Activated CD8-positive, alpha-beta memory T cell treated with anti-CD3 and anti-CD28 coated beads for 36 hours (primary cell): ENCODE measurements at regions not wholly inside any gene's neighbourhood (a gene's known extent, or its start where the extent isn't known, plus 50 kb on each side); places are given as distances from the start of the nearest gene placed in this dataset.

Source experiments
- CTCF ChIA-PET: fragments of 350-600 bp; sonication (Branson Sonifier 250); formaldehyde crosslinking; loops from one replicate; lab custom pipeline; 2021; ENCODE audit warnings: antibody characterized with exemption; lab: Charles Lee
- POLR2A ChIA-PET: fragments of 350-600 bp; sonication (Branson Sonifier 250); formaldehyde crosslinking; loops from one replicate; lab custom pipeline; 2021; ENCODE audit warnings: antibody characterized with exemption; lab: Charles Lee

DNA sequence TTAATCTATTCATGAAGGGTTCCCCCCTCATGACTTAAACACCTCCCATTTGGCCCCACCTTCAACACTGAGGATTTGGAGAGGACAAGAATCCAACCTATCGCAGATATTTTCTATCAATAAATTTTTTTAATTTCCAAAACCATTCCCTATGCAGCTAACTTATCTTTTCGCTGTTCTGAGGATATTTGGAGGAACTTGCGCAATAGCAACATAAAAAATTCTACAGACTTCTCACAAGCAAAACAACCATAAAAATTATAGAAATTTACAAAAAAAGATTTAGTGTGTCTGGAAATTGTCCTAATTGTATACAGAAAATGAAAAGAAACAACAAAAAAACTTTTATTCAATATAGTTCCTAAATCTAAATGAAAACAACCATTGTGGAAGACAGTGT, 1472.7 kb upstream of the ZEB2 start:
- POLR2A ChIA-PET, result no interaction called here
- CTCF ChIA-PET, result no interaction called here

DNA sequence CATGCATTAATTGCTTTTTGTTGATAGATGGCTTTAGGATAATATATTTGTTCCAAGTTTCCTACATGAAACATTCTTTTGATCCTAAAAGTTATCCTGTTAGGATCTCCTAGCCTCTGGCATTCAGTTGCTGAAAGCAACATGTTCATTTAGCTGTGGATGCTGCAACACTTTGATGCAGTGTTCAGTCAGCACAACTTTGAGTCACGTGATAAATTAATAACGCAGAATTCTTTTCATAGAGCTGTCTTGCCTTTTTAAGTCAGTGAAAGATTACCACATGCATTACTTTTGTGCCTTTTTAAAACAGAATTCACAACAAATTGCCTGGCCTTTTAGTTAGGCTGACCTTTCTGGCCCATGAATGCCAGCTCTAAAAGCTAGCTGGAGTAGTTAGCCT, 1467.9 kb upstream of the ZEB2 start:
- ChIA-PET POLR2A (no interaction called here), CTCF (no interaction called here)

DNA sequence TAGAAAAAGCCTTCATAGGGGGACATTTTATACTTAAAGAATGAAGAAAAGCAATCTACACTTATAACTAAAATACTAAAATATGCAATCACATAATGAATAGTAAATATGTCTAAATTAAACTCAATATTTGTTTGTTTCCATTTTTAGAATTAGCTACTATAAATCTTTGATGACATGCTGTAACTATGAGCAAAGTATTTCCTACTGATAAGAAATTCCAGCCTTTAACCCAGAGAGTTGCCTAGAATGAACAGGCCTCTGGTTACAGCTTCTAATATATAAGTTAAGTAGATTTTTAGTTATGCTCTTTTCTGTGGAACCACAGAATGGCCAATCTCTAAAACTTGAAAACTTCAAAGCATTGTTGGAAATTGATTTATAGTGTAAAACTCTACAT, 1465.6 kb upstream of the ZEB2 start:
- POLR2A ChIA-PET, result no interaction called here
- CTCF ChIA-PET, result no interaction called here

DNA sequence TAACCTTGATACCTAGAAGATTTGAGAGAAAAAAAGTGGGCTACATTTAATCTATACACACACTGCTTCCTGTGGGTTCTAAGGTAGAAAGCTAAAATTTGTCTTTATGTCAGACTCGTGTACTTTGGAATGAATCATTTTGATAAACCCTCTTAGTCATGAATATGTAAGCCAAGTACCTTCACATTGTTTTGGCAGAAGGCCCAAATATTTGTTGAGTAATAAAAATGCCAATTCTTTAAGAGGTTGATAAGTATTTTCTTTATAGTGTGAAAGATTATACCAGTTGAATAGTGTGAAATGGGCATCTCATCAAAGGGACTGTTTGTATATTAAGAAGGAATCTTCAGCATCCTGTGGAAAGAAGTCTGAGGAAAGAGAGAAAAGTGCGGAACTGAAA, 1464.7 kb upstream of the ZEB2 start:
- ChIA-PET POLR2A (no interaction called here), CTCF (no interaction called here)

DNA sequence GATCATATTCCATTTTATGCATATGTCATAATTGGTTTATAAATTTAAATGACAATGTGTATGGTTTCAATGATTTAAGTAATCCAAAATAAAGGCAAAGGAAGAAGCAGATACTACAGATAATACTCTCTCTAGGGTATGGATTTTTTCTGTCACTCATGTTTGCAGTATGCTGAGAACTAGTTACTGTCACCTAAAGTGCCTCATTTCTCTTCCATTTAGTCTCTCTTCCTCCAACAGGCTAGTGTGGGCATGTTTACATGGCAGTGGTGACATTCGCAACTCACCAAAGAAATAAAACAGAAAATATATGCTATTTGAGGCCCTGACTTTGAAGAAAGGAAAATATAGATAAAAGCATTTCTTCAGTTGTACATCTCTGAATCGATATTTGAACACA, 1460.4 kb upstream of the ZEB2 start:
- ChIA-PET CTCF (no interaction called here), POLR2A (no interaction called here)

DNA sequence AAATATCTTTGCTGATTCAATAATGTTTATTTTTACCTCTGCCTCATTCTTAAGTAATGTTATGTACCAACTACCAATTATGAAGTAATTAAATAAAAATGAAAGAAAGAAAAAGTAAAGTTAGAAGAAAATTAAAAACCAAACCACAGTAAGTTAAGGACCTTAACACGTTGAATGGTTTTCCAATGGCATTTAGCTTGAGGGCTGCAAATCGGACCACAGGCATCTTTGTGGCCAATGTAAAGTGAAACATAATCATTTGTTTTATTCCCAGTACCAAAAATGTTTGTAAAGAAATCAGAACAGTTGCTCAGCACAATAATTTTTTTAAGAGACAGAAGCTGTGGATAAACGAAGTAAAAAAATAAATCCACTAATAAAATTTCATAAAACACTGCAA, 1455.5 kb upstream of the ZEB2 start:
- POLR2A ChIA-PET, result no interaction called here
- CTCF ChIA-PET, result no interaction called here

DNA sequence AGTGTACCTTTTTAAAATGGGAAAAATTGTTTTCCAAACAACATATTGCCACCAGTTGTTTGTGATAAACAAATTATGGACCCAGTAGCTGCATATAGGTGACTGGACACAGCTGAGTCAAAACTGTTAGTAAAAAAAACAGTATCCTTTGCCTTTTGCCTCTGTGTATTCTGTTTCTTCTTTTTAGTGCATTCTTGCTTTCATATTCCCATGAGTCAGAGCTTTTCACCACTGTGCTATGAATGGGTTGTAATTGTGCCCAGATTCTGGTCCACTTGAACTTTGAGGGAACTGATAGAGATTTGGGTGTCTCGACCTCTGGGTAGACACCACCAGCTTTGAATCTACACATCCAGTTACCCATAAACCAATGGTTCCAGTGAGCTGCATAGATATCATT, 1441.9 kb upstream of the ZEB2 start:
- CTCF ChIA-PET, result no interaction called here
- POLR2A ChIA-PET, result no interaction called here

DNA sequence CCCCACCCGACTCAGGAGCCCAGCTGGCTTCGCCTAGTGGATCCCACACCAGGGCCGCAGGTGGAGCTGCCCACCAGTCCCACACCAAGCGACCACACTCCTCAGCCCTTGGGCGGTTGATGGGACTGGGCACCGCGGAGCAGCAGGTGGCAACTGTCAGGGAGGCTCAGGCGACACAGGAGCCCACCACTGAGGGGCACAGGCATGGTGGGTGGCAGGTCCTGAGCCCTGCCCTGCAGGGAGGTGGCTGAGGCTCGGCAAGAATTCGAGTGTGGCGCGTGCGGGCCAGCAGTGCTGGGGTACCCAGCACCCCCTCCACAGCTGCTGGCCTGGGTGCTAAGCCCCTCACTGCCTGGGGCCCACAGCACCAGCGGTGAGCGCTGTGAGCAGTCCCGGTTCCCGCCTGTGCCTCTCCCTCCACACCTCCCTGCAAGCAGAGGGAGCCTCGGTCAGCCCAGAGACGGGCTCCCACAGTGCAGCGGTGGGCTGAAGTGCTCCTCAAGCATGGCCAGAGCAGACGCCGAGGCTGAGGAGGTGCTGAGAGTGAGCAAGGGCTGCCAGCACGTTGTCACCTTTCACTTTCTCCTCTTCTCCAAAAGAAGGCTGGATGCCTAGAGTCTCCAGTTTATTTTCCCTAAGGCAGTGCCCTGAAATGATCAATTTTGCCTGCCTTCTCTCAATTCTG, 1440.7 kb upstream of the ZEB2 start:
- ChIA-PET POLR2A (no interaction called here), CTCF (no interaction called here)

DNA sequence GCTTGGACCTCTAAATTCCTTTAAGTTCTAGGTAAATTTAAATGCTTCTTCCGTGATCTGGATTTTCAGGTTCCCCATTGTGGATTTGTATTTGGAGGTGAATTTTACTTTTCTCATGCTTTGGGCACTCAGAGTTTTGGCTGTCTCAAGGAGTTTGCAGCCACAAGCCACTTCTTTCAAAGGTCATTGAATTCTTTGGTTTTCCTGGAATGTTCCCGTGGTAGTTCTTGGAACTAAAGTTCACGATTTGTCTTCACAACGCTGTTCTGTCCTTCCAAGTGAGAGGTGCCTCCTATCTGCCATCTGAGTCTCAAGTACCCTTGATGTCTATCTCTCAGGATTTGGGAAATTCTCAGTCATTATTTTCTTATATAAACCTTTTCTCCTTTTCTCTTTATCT, 1438.7 kb upstream of the ZEB2 start:
- CTCF ChIA-PET, result no interaction called here
- POLR2A ChIA-PET, result no interaction called here

DNA sequence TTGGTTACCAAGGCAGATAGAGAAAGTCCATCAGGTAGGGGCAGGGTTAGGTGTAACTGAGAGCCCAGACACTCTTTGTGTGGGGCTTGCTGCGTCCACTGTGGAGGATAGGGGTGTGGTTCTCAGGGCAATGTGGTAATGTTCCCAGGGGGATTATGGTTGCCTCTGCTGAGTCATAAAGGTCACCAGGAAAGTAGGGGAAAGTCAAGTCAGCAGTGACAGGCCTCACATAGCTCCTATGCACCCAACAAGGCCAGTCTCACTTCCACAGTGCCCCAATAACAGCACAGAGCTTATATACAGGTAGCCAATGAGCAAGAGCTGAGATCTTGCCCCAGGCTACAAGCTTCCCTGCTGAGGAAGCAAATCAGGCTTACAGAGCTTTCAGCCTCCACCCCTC, 1438.0 kb upstream of the ZEB2 start:
- POLR2A ChIA-PET, result no interaction called here

DNA sequence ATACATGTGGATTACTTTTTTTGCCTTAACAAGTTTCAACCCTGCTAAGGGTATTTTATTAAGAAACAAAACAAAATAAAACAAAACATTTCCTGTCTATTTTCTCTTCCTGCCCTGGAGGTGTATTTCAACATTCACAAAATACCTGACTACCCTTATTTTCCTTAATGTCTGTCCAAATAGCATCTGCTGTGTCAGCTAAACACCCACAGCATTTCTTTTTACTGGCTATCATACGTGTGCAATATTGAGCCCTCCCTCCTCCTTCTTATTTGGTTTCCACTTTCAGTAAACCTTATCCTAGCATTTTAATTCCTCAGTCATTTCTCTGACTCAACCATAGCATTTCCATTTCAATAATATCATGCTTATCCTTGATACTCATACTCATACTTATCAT, 1420.0 kb upstream of the ZEB2 start:
- ChIA-PET POLR2A (no interaction called here), CTCF (no interaction called here)

More for the DNA sequence above, 1438.0 kb upstream of the ZEB2 start:
- CTCF ChIA-PET, result no interaction called here

DNA sequence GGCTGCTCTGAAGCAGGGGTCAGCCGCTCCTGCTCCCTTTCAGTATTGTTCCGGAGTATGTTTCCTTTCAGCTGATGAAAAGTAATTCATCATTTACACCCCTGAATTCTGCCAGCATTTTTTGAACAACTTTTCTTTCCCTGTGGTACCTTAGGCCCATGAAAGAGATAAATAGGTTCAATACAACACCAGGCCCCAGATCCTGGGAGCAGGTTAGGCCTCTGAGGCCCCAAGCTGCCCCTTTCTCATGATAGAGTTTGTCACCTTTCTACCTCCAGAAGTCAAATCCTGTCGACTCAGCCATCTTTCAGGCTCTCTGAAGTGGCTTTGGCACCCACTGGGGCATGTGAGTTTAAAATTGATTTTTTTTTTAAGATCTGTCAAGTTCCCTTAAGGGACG, 1415.1 kb upstream of the ZEB2 start:
- CTCF ChIA-PET, result no interaction called here
- POLR2A ChIA-PET, result no interaction called here

DNA sequence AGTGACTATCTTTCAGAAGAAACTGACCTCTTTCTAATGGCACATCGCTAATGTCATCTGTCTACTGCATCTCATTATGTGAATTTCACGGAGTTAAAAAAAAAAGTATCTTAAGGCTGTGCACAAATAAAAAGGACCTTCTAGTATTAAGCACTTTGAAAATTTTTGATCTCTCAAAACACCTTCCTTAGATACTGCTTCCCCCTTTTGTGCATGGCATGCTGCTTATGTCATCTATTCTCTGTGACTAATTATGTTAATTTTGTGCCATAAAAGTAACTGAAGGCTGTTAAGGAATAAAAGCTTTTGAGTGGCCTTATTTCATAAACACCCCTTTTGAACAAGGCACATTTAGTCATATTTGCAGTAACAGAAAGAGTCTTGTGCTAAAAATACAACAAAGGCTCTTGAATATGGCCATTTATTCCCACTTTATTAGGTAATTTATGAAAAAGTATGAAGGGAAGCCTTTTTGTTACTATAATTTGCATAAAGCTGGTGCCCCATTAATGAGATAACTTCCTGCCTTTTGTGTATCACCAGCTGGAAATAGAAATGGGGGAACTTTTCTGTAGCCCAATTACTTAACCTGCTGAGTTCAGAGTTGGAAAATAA, 1412.0 kb upstream of the ZEB2 start:
- CTCF ChIA-PET, result no interaction called here
- POLR2A ChIA-PET, result no interaction called here

DNA sequence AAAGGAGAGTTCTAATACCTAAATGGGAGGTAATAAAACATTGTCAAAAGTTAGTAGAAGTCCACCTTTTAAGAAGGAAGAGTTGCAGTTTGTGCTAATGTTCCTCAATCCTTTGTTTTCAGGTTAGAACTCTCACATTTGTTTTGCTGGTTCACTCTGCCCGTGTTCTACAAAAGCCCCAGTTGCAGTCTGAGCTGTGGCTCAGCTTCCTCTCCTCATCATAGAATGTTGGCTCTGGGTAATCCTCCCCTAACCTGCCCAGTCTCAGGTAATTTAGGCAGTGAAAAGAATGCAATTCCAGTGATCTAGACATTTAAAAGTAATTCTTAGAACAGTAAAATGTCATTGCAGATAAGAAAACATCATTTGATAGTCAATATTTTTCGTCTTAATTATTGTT, 1410.4 kb upstream of the ZEB2 start:
- POLR2A ChIA-PET, result no interaction called here
- CTCF ChIA-PET, result no interaction called here

DNA sequence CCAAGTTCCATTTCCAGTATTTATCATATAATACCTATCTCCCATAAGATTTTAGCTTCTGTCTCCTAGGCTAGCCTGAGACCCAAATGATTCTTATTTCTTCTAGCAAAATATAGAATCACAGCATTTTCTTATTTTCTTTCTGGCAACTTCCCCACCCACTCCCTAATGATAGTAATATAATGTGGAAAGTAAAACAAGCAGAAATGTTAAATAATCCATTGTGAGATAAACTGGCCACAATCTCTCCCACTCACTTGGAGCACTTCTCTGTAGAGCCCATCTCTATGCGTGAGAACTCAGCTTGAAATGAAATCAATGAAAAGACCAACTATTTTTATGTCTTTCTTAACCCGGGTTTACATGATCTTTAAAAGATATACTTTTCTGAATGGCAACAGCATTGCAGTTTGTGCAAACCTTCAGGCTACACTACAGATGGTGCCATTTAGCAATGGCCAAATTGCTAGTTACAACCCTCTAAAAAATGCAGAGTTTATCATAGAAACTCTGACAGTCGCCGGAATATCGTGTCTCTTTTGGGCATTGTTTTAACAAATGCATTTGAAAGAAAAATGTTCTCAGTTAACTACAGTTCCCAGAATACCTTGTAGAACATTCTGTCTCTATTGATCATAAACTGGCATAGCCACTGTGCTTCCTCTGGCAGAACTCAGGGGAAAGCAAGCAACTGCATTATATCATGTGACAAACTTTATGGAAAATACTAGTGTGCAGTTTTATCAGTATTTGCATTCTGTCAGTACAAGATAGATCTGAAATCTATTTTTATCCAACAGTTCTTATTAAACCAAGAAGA, 1407.4 kb upstream of the ZEB2 start:
- ChIA-PET CTCF (no interaction called here), POLR2A (no interaction called here)

DNA sequence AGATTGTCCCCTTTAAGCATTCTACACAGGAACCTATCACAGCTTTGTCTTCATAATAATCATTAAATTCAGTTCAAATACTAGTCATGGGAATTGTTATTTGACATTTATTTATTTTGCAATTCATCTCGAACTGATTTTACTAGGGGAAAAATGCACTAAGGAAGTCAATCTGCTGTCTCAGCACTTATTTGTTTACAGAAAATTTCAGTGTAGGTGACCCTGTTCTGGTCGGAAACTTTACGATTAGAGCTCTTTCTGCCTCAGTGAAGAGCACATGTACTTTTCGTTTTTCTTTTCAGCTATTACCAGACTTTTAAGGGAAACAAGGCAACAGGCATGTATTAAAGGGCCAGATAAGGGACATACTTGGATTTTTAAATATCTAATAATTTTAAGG, 1405.7 kb upstream of the ZEB2 start:
- CTCF ChIA-PET, result no interaction called here

DNA sequence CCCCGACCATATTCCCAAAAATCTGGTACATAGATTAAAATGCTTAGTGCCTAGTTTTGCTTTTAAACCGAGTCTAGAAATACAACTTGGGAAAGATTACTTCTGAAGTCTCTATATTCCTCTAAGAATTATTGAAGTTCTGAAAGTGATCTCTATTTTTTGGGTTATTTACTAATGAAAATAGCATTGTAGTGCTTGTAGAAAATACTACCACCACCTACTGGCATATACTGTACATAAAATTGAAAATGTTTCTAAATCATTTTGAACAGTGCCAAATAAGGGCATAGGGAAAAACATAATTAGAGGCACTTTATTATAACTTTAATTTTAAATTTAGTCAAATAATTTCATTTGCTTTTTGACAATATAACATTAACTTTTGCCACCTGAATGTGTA, 1399.6 kb upstream of the ZEB2 start:
- ChIA-PET CTCF (no interaction called here), POLR2A (no interaction called here)

More for the DNA sequence above, 1405.7 kb upstream of the ZEB2 start:
- POLR2A ChIA-PET, result no interaction called here

DNA sequence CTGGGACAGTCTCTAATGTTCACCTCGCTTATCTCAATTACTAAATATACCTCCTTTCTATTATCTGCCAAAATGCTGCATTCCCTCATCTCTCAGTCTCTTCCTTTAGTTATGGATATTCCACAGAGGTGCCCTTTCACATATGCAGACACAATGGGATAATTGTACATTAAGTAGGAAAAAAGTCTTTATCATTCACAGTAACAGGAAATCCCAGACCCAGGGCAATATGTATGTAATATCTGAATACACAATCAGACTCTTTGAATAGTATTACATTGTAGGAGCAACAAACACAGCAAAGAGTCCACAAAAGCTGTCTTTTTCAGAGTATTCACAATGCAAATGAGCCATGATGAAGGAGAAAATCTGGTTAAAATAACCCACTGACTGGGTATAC, 1399.0 kb upstream of the ZEB2 start:
- POLR2A ChIA-PET, result no interaction called here
- CTCF ChIA-PET, result no interaction called here

DNA sequence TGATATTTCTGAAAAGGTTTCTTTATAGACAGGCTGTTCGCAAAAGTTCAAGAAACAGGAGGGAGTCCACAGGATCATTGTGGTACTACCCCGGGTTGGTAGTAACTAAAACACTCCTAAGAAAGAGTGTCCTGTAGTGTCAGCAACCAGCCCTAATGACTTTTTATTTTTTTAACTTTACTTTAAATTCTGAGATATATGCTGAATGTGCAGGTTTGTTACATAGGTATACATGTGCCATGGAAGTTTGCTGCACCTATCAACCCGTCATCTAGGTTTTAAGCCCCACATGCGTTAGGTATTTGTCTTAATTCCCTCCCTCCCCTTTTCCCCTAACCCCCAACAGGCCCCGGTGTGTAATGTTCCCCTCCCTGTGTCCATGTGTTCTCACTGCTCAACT, 1396.9 kb upstream of the ZEB2 start:
- POLR2A ChIA-PET, result no interaction called here

DNA sequence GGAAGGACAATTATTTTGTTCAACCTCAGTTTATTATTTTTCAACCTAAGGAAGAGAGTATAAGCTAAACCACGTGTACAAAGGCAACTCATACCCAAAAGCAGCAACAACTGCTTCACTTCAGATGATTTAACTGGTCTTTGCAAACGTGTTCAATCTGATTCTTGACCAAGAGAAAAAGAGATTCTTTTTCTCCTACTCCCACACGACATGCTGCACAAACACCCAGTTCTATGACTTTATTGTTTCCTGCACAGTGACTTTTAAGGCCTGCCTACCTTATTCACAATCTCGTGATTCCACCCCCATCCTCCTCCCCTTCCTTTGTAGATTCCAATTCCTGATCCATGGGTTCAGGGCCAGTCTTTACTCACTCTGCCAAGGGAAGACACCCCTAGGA, 1394.8 kb upstream of the ZEB2 start:
- POLR2A ChIA-PET, result no interaction called here
- CTCF ChIA-PET, result no interaction called here

More for the DNA sequence above, 1396.9 kb upstream of the ZEB2 start:
- CTCF ChIA-PET, result no interaction called here

DNA sequence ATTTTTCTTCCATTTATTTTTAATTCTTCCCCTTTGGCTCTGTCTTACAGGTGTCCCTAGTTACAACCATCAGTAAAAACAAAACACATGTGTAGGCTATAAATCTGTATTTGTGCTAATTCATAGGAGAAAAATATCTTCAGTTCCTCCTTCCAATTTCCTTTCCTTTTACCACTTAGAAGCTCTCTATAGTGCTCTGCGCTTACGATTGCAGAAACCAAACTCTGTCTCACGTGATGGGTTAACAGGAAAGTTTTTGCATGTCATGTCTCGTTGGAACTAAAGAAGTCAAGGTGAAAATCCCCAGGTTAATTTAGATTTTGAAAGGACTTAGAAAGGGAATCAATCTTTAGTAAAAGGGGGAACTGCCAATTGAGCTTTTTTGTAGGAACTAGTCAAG, 1390.5 kb upstream of the ZEB2 start:
- CTCF ChIA-PET, result no interaction called here
- POLR2A ChIA-PET, result no interaction called here
